ENCODE measurements at regions not wholly inside any gene's neighbourhood (a gene's known extent, or its start where the extent isn't known, plus 50 kb on each side); places are given as distances from the start of the nearest gene placed in this dataset.

DNA sequence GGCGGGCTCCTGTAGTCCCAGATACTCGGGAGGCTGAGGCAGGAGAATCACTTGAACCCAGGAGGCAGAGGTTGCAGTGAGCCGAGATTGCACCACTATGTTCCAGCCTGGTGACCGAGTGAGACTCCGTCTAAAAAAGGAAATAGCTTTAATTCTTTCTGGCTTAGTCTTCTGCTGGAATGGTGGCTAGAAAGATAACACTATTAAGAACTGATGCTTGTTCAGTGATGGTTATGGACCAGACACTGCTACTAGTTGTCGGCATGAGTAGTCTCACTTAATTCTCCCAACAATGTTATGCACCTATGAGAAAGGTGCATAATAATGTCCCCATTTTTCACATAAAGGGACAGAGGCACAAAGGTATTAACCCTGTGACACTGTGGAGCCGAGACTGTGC lies 188.7 kb downstream of the HS3ST3A1 start:
- no peaks in the 10 kb centered on the region for H3K36me3 ChIP-seq (replicated peaks in 1 of 2)
- TF ChIP-seq, protein P1, sequence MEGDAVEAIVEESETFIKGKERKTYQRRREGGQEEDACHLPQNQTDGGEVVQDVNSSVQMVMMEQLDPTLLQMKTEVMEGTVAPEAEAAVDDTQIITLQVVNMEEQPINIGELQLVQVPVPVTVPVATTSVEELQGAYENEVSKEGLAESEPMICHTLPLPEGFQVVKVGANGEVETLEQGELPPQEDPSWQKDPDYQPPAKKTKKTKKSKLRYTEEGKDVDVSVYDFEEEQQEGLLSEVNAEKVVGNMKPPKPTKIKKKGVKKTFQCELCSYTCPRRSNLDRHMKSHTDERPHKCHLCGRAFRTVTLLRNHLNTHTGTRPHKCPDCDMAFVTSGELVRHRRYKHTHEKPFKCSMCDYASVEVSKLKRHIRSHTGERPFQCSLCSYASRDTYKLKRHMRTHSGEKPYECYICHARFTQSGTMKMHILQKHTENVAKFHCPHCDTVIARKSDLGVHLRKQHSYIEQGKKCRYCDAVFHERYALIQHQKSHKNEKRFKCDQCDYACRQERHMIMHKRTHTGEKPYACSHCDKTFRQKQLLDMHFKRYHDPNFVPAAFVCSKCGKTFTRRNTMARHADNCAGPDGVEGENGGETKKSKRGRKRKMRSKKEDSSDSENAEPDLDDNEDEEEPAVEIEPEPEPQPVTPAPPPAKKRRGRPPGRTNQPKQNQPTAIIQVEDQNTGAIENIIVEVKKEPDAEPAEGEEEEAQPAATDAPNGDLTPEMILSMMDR (IDR thresholded peaks at IDR 0.05): no peak
- H3K9me3 ChIP-seq (replicated peaks in 1 of 3): no peaks in the 10 kb centered on the region
- H3K4me3 ChIP-seq: no peak overlapping the region
- intact Hi-C loops (cut with DNase I): no loop called here
- H3K4me1 ChIP-seq (replicated peaks in 1 of 2): peaks cover 13 to 20% of the 10 kb centered on the region in 2 donors
- WGBS, 4 donors: 84 to 92% (median 87%) methylated on average over 7 of the region's 7 CpGs
- H3K27ac ChIP-seq: no peak overlapping the region
- no peaks in the 10 kb centered on the region for H3K27me3 ChIP-seq
- DNase-seq: no peak

DNA sequence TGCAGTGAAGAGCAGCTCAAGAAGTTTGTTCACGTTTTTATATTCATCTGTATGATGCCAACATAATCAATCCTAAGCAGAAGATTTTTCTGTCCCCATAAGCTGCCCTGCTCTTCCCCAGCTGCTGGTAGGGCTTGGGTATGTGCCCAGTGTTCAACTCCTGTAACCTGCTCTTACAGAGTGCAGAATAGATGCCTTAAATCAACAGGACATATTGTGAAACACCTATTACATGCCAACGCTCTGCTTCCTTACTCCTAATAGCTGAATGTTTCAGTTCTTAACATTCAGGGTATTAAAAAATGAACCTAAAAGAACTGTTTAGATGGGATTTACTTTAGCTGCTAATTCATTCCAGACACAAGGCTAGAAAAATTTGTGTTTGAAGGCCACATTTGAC lies 190.9 kb downstream of the HS3ST3A1 start:
- TF ChIP-seq POLR2A (IDR thresholded peaks at IDR 0.05): no peak
- TF ChIP-seq, protein P1 (IDR thresholded peaks at IDR 0.05): no peak
- WGBS, 4 donors: 20 to 32% (median 29%) methylated on average over 2 of the region's 2 CpGs
- Histone ChIP-seq H3K4me3 (no peak overlapping the region), H3K27me3 (no peaks in the 10 kb centered on the region), H3K27ac (peak overlapping the region in 1 of 5 donors; percentile 22), H3K36me3 (replicated peaks in 1 of 2) (no peaks in the 10 kb centered on the region), H3K4me1 (replicated peaks in 1 of 2) (peaks cover 5 to 13% of the 10 kb centered on the region in 2 donors), H3K9me3 (replicated peaks in 1 of 3) (no peaks in the 10 kb centered on the region)
- peak in 5 of 7 donors; percentile 27 to 47 (median 32) for DNase-seq
- intact Hi-C loops (cut with DNase I): no loop called here

DNA sequence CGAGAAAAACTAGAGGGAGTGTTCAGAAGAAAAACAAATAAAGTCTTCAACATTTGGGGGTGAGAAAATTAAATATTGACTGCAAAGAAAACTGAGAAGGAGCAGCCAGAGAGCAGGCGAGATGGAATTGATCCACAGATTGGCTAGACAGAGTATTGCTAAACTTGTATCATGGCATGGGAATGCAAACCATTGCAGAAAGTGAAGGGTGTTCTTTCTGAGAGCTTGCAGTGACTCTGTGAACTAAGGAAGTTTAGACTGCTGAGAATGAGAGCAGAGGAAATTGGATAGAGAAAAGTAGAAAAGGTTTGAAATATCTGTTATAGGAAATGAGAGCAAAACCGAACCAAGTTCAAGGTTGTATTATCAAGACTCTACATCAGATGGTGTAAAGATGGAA lies 191.5 kb downstream of the HS3ST3A1 start:
- H3K27ac ChIP-seq: no peak overlapping the region
- H3K4me1 ChIP-seq (replicated peaks in 1 of 2): peaks cover 0 to 9% of the 10 kb centered on the region in 2 donors
- no peaks in the 10 kb centered on the region for H3K9me3 ChIP-seq (replicated peaks in 1 of 3)
- no peak overlapping the region for H3K4me3 ChIP-seq
- no peaks in the 10 kb centered on the region for H3K27me3 ChIP-seq
- intact Hi-C loops (cut with DNase I): no loop called here
- TF ChIP-seq, protein P1 (IDR thresholded peaks at IDR 0.05): no peak
- TF ChIP-seq POLR2A (IDR thresholded peaks at IDR 0.05): no peak
- no peaks in the 10 kb centered on the region for H3K36me3 ChIP-seq (replicated peaks in 1 of 2)
- 71 to 73% (median 72%) methylated on average over 3 of the region's 3 CpGs for WGBS, 4 donors
- no peak for DNase-seq

DNA sequence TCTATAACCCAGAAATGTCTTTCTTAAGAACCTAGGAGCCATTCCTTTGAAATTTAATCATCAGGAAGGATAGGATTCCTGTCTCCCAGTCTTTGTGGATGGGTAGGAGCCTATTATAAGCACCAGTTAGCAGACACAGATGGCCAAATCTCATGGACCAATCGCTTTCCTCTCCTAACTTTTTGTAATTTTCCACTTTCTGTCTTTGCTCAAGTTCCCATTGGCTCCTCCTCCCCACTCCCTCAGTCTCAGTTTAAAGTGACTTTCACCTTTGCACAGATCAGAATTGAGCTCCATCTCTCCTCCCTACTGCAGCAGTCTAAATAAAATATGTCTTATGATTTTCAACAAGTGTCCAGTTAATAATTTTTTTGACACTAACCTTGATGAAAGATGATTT lies 192.3 kb downstream of the HS3ST3A1 start:
- Histone ChIP-seq H3K27me3 (no peaks in the 10 kb centered on the region), H3K9me3 (replicated peaks in 1 of 3) (no peaks in the 10 kb centered on the region), H3K4me3 (no peak overlapping the region), H3K36me3 (replicated peaks in 1 of 2) (no peaks in the 10 kb centered on the region), H3K27ac (no peak overlapping the region), H3K4me1 (replicated peaks in 1 of 2) (peaks cover 0 to 9% of the 10 kb centered on the region in 2 donors)
- TF ChIP-seq, protein P1 (IDR thresholded peaks at IDR 0.05): no peak
- TF ChIP-seq POLR2A (IDR thresholded peaks at IDR 0.05): no peak
- intact Hi-C loops (cut with DNase I): no loop called here
- 88 to 100% (median 92%) methylated on average over 1 of the region's 1 CpG for WGBS, 4 donors
- DNase-seq: no peak
